GM19467 (cell line): ENCODE measurements at regions not wholly inside any gene's neighbourhood (a gene's known extent, or its start where the extent isn't known, plus 50 kb on each side); places are given as distances from the start of the nearest gene placed in this dataset.

ENCODE experiments used
- ATAC-seq: cut with Tn5 transposase; IDR thresholded peaks from one replicate; pipeline ENCODE4 v1.9.1; 2021; ENCODE audit warnings: mild to moderate bottlenecking, moderate library complexity; ENCODE audit not compliant: unreplicated experiment

DNA sequence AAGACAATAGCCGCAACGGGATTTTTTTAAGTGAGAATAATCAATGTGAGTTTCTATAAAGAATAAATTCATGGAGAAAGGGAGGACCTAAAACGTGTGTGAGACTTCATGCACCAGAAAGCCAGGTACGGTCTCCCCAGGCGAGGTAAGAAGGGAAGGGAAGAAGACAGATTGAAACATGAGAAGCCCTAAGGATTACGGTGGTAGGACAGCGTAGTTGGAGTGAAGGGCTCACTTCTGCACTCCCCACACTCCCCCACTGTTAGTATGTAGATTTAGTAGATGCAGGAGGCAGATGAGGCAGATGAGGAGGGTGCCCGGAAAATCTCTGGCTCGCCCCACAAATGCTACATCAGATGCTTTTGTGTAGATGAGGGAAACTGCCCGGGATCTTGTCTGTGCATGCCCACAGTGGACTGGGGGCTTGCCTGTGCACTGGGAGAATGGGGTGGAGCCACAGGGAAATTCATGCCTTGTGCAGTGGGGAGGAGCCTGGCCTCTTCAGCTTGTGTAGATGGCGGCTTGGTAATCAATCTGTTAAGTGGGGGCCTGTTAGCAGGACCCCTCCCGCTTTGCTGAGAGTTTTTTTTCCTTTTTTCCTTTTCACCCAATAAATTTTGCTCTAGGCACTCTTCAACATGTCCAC, 1544.5 kb upstream of the TENM3 start:
- ATAC-seq = no peak

DNA sequence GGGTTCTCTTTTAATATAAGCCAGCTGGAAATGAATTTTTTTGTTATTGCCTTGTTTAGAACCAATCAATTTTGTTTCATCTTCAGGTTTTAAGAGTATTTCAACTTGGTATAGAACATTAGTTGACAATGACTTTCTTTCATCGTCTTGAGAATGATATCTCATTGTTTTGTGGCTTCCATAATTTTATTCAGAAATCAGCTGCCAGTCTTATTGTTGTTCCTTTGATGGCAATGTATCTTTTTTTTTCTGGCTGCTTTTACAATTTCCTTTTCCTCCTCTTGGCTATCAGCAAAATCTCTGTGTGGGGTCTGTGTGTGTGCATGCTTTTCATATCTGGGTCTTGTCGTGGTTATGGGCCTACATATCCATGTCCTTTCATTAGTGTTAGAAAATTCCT, 1536.4 kb upstream of the TENM3 start:
- no peak for ATAC-seq

DNA sequence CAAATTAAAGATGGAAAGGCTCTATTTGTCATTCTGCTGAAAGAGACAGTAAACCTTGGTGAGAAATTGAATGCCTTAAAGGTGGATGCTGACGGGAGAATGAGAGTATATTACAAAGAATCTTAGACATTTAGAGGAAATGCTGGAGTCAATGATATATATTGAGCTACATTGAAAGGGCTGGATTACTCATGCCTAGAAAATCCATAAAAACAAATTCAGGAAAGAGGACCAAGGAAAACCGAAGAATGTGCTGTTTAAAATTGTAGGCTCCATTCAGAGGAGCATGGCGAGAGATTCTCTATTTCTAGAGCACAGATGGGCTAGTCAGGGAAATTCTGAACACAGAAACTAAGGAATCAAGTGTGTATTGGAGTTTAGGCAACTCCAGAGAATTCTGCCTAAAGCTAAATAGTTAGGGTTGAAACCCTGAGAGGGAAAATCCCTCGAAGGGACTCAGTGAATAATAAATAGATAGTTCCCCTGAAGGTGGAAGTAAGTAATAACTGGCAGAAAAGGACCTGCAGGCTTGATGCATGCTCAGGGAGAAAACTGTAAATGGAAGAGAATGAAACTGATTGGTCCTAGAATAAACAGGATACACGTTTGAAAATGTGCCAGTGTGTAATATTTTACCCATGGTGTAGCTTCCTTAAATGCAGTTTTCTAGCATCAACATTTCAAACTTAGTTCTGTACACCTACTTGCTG, 1532.4 kb upstream of the TENM3 start:
- no peak for ATAC-seq

DNA sequence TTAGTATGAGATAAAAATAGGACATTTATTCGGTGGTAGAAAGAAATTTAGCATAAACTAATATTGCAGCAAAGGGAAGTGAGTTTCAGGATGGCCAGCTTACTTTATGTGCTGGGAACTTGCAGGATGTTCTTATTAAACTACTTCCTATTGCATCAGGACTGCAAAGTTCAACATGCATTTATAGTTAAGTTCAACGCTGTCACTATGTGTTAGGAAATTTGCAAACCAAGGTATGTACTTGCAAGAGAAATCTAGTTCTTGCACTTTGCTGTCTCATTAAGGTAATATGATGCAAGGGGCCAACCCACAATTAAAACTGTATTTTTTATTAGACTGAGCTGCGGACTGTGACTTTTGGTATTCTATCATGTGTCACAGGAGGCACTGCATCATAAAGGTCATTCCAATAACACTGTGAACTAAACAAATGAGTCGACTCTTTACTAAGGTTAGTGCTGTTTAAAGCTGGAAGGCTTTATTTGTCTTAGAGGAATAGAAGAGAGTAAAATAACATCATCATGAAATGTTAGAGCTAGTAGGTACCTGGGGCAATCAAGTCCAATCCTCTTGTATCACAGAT, 1525.7 kb upstream of the TENM3 start:
- no peak for ATAC-seq

DNA sequence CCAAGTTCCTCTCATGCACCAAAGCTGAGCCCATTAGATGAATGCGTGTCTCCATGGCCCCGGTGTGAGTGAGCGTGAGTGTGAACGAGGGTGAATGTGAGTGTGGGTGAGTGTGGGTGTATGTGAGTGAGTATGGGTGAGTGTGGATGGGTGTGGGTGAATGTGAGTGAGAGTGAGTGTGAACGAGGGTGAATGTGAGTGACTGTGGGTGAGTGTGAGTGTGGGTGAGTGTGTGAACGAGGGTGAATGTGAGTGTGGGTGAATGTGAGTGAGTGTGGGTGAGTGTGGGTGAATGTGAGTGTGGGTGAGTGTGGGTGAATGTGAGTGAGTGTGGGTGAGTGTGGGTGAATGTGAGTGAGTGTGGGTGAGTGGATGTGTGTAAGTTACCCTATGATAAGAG, 1521.8 kb upstream of the TENM3 start:
- ATAC-seq = no peak

DNA sequence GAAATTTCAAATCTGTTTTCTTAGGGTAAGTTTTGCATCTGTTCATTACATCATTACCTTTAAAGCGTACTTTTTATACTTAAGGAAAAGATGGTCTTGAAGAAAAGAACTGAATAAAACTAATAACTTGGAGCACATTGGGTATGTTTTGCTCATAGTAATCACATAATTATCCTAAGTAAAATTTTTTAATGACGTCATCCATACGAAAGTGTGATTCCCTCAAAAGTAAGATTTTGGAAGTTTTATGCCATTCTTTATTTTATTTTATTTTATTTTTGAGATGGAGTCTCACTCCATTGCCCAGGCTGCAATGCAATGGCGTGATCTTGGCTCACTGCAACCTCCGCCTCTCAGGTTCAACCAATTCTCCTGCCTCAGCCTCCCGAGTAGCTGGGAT, 1516.6 kb upstream of the TENM3 start:
- no peak for ATAC-seq

DNA sequence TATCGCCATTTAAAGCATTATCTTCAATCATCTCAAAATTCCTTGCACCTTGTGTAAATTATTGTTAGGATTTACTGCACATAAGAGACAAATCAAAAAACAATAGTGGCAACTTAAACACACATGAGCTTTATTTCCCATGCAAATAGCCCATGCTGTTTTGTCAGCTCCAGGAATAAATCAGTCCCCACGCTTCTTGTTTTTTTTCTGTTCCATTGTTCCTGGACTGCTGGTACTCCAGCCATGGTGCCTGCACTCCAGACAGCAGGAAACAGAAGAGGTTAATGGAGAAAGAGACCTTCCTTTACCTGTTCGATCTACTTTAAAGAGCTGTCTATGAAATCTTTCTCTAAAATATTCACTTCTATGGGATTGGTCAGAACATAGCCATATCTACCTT, 1515.7 kb upstream of the TENM3 start:
- no peak for ATAC-seq

DNA sequence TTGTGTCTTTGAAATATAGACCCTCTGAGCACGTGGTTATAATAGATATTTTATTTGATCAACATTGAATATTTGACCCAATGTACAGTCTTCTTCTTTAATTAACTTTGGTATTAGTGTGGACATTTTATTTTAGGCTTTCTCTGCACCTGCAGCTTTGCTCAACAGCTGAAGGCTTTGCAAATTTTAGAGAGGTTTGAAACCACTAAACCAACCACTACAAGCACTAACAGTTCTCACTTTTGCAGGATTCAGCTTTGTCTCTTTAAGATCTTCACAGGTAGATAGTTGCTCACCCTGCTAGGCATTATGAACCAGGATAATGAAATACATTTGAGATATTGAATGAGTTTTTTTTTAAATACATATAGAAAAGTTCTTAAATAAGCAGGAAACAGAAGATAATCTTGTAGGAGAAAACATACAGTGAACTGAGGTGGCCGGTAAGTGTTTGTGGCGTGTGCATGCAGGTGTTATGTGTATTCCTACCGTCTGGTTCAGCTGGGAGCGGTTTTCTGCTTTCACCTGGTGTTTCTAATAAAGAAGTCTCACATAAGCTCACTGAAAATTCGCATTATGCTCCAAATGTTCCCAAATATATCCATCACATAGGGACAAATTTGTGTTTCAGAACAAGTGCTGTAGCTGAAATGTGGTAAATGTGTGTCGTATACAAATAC, 1508.3 kb upstream of the TENM3 start:
- no peak for ATAC-seq

DNA sequence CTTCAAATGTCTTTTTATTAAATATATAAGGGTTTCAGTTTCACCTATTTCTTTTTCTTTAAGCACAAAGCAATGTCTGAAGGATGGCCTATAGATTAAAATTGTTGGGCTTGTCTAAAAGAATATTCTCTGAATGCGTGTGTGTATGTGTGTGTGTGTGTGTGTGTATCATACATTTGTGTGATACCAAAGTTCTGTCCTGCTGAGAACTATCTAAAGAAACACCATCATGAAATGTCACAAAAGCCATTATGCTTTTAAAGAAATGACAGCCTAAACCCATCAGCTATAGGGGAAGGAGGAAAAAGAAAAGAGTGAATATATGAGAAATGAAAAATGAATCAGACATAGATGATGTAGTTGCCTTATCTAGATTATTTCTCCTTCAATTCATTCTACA, 1501.5 kb upstream of the TENM3 start:
- no peak for ATAC-seq

DNA sequence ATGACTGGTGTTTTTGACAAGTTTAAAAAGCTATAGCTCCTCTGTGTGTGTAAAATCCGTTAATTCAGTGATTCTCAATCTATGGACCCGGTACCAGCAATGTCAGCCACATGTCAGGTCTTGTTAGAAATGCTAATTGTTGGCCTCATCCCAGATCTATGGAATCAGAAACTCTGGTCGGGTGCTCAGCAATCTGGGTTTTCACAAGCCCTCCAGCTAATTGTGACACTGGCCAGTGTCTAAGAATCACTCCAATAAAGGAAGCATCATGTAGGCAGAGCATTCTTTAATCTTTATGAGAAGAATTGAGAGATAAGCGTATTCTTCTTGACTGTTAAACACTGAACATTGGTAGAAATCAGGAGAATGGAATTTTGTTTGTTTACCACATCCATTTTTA, 1498.2 kb upstream of the TENM3 start:
- no peak for ATAC-seq

DNA sequence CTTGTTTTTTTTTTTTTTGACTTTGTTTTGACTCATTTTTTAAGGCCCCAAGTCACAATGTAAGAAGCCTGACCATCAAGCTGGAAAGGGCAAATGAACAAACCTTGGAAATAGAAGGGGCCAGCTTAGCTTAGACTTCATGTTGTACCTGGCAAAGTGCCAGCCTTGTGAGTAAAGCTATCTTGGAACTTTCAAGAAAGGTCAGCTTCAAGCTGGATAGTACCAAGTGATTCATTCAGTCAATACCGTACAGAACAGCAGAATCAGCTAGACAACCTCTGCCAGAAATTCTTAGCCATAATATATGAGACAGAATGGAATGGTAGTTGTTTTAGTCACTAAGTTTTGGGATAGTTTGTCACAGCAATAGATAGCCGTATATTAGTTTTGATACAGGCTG, 1492.2 kb upstream of the TENM3 start:
- ATAC-seq = no peak

DNA sequence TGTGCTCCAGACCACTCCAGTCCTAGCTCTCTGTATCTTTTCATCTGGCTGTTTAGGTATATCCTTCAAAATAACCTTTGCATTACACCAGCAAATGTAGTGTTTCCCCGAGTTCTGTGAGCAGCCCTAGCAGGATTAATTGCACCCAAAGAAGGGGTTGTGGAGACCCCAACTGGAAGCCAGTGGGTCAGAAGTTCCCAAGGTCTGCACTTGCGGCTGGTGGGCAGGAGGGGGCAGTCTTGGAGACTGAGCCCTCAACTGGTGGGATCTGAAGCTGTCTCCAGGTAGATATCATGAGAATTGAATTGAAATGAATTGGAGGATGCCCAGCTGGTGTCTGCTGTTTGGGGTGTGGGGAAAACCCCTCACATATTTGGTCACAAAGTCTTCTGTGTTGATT, 1485.3 kb upstream of the TENM3 start:
- ATAC-seq = no peak

DNA sequence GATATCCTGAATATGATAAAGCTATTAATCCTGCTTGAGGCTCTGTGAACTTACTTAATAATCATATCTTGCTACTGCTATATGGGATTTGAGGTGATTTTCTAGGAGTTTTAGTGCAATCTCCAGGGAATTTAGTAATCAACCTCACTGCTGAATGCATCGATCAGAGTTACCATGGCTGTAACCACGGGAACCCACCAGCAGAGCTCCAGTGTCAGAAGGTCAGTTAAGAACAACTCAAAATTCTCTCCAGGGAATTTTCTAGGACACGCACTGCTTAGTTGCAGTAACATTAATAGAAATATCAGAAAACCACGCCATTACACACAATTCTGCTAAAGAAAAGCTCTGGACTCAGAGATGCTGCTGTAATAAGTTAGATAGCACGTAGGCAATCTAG, 1477.2 kb upstream of the TENM3 start:
- no peak for ATAC-seq

DNA sequence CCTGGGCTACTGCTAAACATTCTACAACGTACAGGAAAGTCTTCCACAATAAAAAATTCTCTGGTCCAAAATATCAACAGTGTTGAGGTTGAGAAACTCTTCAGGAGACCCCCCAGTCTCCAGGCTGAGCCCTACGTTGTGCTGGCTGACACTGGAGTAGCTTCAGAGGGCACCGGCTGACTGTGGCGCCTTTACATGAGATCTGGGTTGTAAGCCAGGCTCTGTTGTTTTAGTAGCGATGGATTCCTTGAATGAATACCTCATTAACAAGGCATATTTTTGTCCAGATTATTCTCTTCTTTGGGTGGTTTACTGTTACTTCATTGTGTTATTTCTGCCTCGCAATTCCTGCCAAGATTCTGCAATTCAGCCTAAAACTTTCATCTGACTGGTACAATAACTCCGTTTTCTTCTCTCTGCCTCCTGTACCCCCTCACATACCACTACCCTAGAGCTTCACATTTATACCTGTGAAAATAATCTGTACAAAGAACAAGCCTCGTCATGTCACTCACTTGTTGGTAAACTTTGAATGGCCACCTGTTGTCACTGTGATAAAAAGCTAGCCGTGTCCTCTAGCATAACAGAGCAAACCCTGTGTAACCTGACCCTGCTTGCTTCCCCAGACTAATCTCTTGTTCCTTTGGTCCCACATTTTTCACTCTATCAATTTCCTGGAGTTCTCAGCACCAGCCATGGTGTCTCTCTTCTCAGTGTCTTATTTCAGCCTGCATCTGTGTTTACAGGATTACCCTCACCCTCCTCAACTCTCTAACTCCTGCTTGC, 1476.1 kb upstream of the TENM3 start:
- ATAC-seq = no peak

DNA sequence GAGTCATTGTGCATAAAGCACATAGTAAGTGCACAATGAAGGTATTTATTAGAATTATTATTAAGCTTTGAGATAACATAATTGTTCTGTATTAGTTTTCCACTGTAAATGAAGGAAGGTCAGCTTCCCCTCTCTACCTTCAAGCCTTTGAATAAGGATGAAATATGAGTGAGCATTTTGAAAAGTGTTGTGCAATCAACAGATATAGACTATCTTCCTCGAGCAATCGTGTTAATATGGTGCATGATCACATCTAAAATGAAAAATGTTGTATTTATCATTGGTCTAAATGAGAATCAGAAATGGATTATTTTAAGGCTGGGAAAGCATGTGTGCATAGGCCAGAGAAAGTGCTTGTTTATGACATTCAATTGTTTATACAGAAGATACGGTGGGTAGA, 1474.6 kb upstream of the TENM3 start:
- ATAC-seq = no peak

DNA sequence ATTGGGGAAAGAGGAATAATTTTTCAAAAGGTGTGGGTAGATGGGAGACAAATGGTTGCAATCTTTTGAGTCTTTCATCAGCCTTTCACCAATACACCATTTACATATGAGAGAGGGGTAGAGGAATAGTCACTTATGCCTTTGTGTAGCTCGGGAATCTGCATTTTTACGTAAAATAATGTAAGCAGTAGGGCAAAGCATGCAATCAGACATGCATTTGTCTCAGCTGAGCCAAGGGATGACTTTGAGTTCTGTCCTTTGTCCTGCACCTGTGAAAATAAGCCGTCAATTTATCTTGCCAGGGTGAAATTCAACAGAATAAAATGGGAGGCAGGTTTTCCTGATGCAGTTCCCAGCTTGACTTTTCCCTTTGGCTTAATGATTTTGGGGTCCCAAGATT, 1473.4 kb upstream of the TENM3 start:
- no peak for ATAC-seq

DNA sequence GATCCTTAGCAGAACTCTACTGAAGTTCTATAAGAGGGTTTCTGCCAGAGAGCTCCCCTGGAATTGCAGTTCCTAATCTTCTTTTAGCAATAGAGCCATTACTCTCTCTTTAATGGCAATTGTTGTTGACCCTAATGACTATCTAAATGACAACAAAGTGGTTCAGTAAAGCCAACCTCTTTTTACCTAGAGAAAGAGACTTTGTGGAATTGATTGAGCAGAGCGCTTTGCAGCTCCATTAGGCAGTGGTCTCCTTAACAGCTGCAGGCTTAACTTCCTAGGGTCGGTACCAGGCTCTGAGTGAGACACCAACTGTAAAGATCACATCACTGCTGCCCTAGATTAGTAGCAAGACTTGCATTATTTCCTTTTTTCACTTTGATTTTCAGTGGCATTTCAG, 1472.9 kb upstream of the TENM3 start:
- no peak for ATAC-seq

DNA sequence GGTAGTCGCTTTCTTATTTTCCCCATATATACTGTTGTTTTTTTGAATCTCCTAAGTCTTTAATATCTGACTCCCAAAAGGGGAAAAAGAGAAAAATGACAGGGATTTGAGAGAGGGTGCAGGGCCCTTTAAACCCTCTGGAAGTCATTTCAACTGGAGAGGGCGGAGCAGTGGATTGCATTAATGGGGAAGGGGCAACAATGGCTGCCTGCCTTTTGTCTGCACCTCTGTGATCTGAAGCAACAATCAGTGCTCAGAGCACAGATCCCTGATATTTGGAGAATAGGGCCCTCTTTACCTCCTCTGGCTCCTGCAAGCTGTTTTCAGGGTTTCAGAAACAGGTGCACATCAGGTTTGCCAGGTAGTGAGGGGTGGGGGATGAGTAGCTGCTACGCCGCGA, 1458.3 kb upstream of the TENM3 start:
- no peak for ATAC-seq

DNA sequence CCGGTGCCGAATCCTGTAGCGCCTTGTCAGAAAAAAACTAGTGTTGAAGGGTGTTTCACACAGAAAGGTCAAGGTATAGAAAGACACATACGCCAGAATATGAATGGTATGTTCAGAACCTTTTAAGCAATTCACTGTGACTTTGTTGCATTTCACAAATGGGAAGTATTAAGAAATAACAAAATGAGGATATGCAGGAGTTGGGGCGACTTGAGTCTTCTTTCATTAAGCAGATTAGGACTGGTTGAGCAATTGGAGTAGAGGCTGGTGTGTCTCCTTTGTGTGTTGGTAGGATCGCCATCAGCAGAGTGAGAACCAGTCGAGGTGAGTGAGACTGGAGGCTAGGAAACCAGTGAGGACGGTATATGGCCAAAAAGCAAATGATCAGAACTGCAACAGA, 1454.5 kb upstream of the TENM3 start:
- ATAC-seq = no peak

DNA sequence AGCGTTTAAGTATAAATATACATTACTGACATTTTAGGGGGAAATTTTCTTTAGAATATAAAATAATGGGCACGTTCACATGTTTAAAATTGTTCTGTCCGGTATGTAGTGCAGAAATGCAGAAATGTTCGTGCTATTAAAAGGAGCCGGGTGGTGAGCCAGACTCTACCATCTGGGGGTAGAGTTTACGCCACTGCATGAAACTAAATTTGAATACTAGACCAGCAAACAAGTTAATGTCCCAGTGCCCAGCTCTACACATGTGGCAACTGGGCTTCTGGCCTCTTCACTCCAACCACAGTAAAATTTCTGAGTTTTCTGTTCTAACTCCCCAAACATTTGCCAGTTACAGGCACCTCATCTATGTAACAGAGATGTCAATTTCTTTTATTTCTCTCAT, 1453.3 kb upstream of the TENM3 start:
- ATAC-seq = no peak

DNA sequence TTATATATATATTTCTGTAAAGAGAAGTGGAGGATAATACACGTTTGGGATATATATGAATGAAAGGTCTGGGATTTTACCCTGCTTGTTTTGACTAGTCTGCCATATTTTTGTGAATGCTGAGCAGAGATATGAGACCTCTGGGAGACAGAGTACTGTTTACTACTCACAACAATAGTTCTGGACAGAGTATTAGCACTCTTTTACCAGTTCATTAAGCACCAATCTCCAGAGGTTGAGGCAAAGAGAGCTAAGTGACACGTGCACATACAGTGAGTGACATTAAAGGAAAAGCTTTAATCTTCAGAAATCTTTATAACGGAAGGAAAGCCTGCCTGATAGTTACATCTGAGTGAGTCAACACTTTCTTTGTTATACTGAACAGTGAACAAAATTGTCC, 1452.7 kb upstream of the TENM3 start:
- ATAC-seq = no peak
